ENCODE measurements at regions not wholly inside any gene's neighbourhood (a gene's known extent, or its start where the extent isn't known, plus 50 kb on each side); places are given as distances from the start of the nearest gene placed in this dataset.
"Not testable (repeated sequence)": the region's sequence is repeated elsewhere in the genome, so short reads cannot be mapped to it uniquely, and the experiment has no call there.

- no peak for DNase-seq
Measured at GRCh38 chr2:105691947-105692390, 52.7 kb upstream of the NCK2 start.

GRCh38 chr2:105690566-105690965, 54.1 kb upstream of the NCK2 start:
- DNase-seq, result no peak

- DNase-seq, result no peak
Measured at GRCh38 chr2:105689484-105689883, 55.2 kb upstream of the NCK2 start.

GRCh38 chr2:105688946-105689345, 55.8 kb upstream of the NCK2 start:
- DNase-seq, result no peak

GRCh38 chr2:105686588-105686987, 58.1 kb upstream of the NCK2 start:
- no peak for DNase-seq

- DNase-seq, result no peak
Measured at GRCh38 chr2:105683011-105683492, 61.7 kb upstream of the NCK2 start.

GRCh38 chr2:105682401-105682800, 62.3 kb upstream of the NCK2 start:
- no peak for DNase-seq

- no peak for DNase-seq
Measured at GRCh38 chr2:105681927-105682326, 62.8 kb upstream of the NCK2 start.

GRCh38 chr2:105680357-105680756, 64.4 kb upstream of the NCK2 start:
- DNase-seq, result no peak

- DNase-seq, result no peak
Measured at GRCh38 chr2:105678346-105678745, 66.4 kb upstream of the NCK2 start.

GRCh38 chr2:105677901-105678300, 66.8 kb upstream of the NCK2 start:
- DNase-seq, result no peak

- DNase-seq, result no peak
Measured at GRCh38 chr2:105675841-105676240, 68.9 kb upstream of the NCK2 start.

GRCh38 chr2:105674859-105675541, 69.7 kb upstream of the NCK2 start:
- DNase-seq, result no peak

GRCh38 chr2:105674401-105674800, 70.3 kb upstream of the NCK2 start:
- no peak for DNase-seq

GRCh38 chr2:105671156-105671555, 73.6 kb upstream of the NCK2 start:
- no peak for DNase-seq

GRCh38 chr2:105669384-105669891, 75.3 kb upstream of the NCK2 start:
- no peak for DNase-seq

- DNase-seq, result no peak
Measured at GRCh38 chr2:105665480-105665879, 79.2 kb upstream of the NCK2 start.

GRCh38 chr2:105660489-105660888, 84.2 kb upstream of the NCK2 start:
- no peak for DNase-seq

- not testable (repeated sequence) for DNase-seq
Measured at GRCh38 chr2:105655723-105656606, 88.7 kb upstream of the NCK2 start.

- DNase-seq, result no peak
Measured at GRCh38 chr2:105655244-105655643, 89.5 kb upstream of the NCK2 start.

GRCh38 chr2:105654474-105655004, 90.2 kb upstream of the NCK2 start:
- no peak for DNase-seq

- DNase-seq, result no peak
Measured at GRCh38 chr2:105653302-105653701, 91.4 kb upstream of the NCK2 start.

GRCh38 chr2:105652014-105652796, 92.5 kb upstream of the NCK2 start:
- no peak for DNase-seq

All from CD4-positive, alpha-beta T cell treated with Interleukin-12 subunit alpha and Interleukin-12 subunit beta, for 1 hour (primary cell).